GM13977 (cell line): ENCODE measurements at regions not wholly inside any gene's neighbourhood (a gene's known extent, or its start where the extent isn't known, plus 50 kb on each side); places are given as distances from the start of the nearest gene placed in this dataset.
"Not testable (repeated sequence)": the region's sequence is repeated elsewhere in the genome, so short reads cannot be mapped to it uniquely, and the experiment has no call there.

Experiments
- DNase-seq: peaks from one replicate; pipeline ENCODE4 v3.0.0; 2012; ENCODE audit warnings: low spot score
- CTCF ChIP-seq: IDR thresholded peaks from 2 replicates; pipeline ENCODE4 v1.5.1; 2012; ENCODE audit warnings: mild to moderate bottlenecking, control low read depth; ENCODE audit not compliant: insufficient read depth; ENCODE audit errors: extremely low read depth, missing control alignments
- in situ Hi-C: fragments of 300-500 bp; cut with MboI; formaldehyde crosslinking; loops from one replicate; pipeline ENCODE4 v1.12.0; 2022; ENCODE audit warnings: low sequenced_read_pairs, low pct_unique_long_range_greater_than_20kb, mixed read lengths, inconsistent platforms; ENCODE audit not compliant: unreplicated experiment

- in situ Hi-C loops = no loop called here
- no peak for DNase-seq
- TF ChIP-seq CTCF = no peak
These were observed 603.1 kb downstream of the EBF1 start for GRCh38 chr5:158496624-158497023.

GRCh38 chr5:158494541-158494940, 605.2 kb downstream of the EBF1 start:
- no peak for TF ChIP-seq CTCF
- no peak for DNase-seq
- in situ Hi-C loops = no loop called here

GRCh38 chr5:158494044-158494443, 605.7 kb downstream of the EBF1 start:
- DNase-seq, in situ Hi-C loops: not testable (repeated sequence)

- in situ Hi-C loops = no loop called here
- DNase-seq = no peak
- no peak for TF ChIP-seq CTCF
These were observed 606.9 kb downstream of the EBF1 start for GRCh38 chr5:158492841-158493242.

- DNase-seq = no peak
- in situ Hi-C loops = no loop called here
- no peak for TF ChIP-seq CTCF
These were observed 607.6 kb downstream of the EBF1 start for GRCh38 chr5:158492136-158492535.

- in situ Hi-C loops = no loop called here
- TF ChIP-seq CTCF = no peak
- no peak for DNase-seq
These were observed 612.1 kb downstream of the EBF1 start for GRCh38 chr5:158487664-158488063.

- in situ Hi-C loops = no loop called here
- no peak for DNase-seq
- TF ChIP-seq CTCF = no peak
These were observed 612.6 kb downstream of the EBF1 start for GRCh38 chr5:158487156-158487555.
